ENCODE measurements at regions not wholly inside any gene's neighbourhood (a gene's known extent, or its start where the extent isn't known, plus 50 kb on each side); places are given as distances from the start of the nearest gene placed in this dataset.
A peak's percentile ranks its signal among the peaks of the same experiment; 100 is the strongest.

GRCh38 chr9:711761-712553 is 129.5 kb upstream of the DMRT1 start:
- TF ChIP-seq CTCF (IDR thresholded peaks at IDR 0.05; ENCODE audit: low read depth, low read length) = no peak
- no peak for DNase-seq (ENCODE audit: low read depth, low spot score)
- in situ Hi-C loops (cut with HindIII; ENCODE audit: low sequenced_read_pairs) = no loop called here
- no peak overlapping the region for H3K4me3 ChIP-seq (ENCODE audit: low read depth, low read length)

GRCh38 chr9:712643-713042 is 128.9 kb upstream of the DMRT1 start:
- in situ Hi-C loops (cut with HindIII; ENCODE audit: low sequenced_read_pairs) = no loop called here
- DNase-seq (ENCODE audit: low read depth, low spot score) = no peak
- TF ChIP-seq CTCF (IDR thresholded peaks at IDR 0.05; ENCODE audit: low read depth, low read length) = no peak
- no peak overlapping the region for H3K4me3 ChIP-seq (ENCODE audit: low read depth, low read length)

- in situ Hi-C loops (cut with HindIII; ENCODE audit: low sequenced_read_pairs) = no loop called here
Observed at GRCh38 chr9:713091-713490, 128.4 kb upstream of the DMRT1 start.

GRCh38 chr9:714675-715074 is 126.8 kb upstream of the DMRT1 start:
- no peak for DNase-seq (ENCODE audit: low read depth, low spot score)
- no peak overlapping the region for H3K4me3 ChIP-seq (ENCODE audit: low read depth, low read length)
- in situ Hi-C loops (cut with HindIII; ENCODE audit: low sequenced_read_pairs) = no loop called here
- TF ChIP-seq CTCF (IDR thresholded peaks at IDR 0.05; ENCODE audit: low read depth, low read length) = no peak

More at GRCh38 chr9:713091-713490, 128.4 kb upstream of the DMRT1 start:
- no peak overlapping the region for H3K4me3 ChIP-seq (ENCODE audit: low read depth, low read length)
- TF ChIP-seq CTCF (IDR thresholded peaks at IDR 0.05; ENCODE audit: low read depth, low read length) = no peak
- DNase-seq (ENCODE audit: low read depth, low spot score) = no peak

- no peak overlapping the region for H3K4me3 ChIP-seq (ENCODE audit: low read depth, low read length)
- in situ Hi-C loops (cut with HindIII; ENCODE audit: low sequenced_read_pairs) = no loop called here
- no peak for DNase-seq (ENCODE audit: low read depth, low spot score)
- TF ChIP-seq CTCF (IDR thresholded peaks at IDR 0.05; ENCODE audit: low read depth, low read length) = no peak
Observed at GRCh38 chr9:715300-715699, 126.2 kb upstream of the DMRT1 start.

- no peak for TF ChIP-seq CTCF (IDR thresholded peaks at IDR 0.05; ENCODE audit: low read depth, low read length)
- no peak overlapping the region for H3K4me3 ChIP-seq (ENCODE audit: low read depth, low read length)
- peak; percentile 67 for DNase-seq (ENCODE audit: low read depth, low spot score)
- in situ Hi-C loops (cut with HindIII; ENCODE audit: low sequenced_read_pairs) = no loop called here
Observed at GRCh38 chr9:715743-716400, 125.6 kb upstream of the DMRT1 start.
